ENCODE measurements at regions not wholly inside any gene's neighbourhood (a gene's known extent, or its start where the extent isn't known, plus 50 kb on each side); places are given as distances from the start of the nearest gene placed in this dataset.

DNA sequence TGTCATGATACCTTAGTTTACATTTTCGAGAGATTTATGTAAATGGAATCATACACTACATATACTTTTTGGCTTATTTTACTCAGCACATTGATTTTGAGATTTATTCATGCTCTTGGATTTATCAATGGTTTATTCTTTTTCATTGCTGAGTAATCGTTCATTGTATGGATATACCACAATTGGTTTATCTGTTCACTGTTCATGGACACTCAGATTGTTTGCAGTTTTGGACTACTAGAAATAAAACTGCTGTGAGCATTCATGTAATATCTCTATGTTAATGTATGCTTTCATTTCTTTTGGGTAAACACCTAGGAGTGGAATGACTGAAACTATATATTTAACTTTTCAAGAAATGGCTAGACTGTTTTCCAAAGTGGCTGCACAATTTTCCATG lies 550.9 kb upstream of the ADAMTS9 start:
- DNase-seq (no peak), ATAC-seq (no peak)
- intact Hi-C loops (cut with micrococcal nuclease): no loop called here

DNA sequence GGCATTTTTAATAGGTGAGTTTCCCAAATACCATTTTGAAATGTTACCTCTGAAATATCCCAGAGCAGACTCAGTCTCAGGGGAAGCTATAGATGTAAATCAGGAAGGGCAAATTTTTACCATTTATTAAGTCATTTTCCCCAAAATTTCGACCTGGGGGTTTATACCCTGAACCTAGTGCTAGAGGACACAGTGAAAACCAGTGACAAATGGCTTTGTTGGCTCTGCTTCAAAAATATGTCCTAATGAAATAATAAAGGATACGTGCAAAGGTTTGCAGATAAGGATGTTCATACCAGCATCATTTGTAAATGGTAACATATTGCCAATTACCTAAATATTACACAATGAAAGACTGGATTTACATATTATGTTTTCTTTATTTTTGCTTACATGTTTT lies 546.7 kb upstream of the ADAMTS9 start:
- intact Hi-C loops (cut with micrococcal nuclease): no loop called here
- ATAC-seq (no peak), DNase-seq (no peak)

DNA sequence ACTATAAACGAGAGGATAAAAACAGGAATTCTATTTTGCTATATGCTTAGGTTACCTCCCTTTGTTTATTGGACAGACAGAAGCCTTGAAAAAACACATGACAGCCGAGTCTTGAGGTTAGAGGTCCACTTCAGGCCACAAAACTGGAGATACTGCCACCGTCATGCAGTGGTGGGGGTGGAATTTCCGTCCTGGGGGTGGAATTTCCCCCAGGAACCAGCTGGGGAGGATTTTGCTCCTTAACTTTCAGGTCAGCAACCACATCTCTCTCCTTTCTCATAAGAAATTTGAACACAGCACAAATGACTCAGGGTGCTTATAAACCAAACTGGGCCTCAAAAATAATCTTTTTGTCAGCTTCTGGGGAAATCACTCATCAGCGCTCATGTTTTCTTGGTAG lies 545.8 kb upstream of the ADAMTS9 start:
- ATAC-seq (no peak), DNase-seq (no peak)
- intact Hi-C loops (cut with micrococcal nuclease): no loop called here

DNA sequence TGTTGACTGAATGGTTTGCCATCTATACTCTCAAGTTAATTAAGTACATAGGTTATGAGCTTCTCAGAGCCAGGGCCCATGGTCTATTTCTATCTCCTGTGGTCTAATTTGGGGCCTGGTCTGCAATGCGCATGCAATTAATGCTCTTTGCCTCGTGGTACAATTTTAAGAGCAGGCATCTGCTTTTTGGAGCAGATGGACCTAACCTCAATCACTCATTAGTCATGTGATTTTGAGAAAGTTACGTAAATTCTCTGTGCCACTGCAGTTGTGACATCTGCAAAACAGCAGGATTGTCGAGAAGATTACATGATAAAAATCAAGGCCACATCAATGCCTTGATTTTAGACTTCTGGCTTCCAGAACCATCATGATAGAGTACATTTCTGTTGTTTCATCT lies 543.7 kb upstream of the ADAMTS9 start:
- DNase-seq: no peak
- intact Hi-C loops (cut with micrococcal nuclease): no loop called here
- no peak for ATAC-seq

DNA sequence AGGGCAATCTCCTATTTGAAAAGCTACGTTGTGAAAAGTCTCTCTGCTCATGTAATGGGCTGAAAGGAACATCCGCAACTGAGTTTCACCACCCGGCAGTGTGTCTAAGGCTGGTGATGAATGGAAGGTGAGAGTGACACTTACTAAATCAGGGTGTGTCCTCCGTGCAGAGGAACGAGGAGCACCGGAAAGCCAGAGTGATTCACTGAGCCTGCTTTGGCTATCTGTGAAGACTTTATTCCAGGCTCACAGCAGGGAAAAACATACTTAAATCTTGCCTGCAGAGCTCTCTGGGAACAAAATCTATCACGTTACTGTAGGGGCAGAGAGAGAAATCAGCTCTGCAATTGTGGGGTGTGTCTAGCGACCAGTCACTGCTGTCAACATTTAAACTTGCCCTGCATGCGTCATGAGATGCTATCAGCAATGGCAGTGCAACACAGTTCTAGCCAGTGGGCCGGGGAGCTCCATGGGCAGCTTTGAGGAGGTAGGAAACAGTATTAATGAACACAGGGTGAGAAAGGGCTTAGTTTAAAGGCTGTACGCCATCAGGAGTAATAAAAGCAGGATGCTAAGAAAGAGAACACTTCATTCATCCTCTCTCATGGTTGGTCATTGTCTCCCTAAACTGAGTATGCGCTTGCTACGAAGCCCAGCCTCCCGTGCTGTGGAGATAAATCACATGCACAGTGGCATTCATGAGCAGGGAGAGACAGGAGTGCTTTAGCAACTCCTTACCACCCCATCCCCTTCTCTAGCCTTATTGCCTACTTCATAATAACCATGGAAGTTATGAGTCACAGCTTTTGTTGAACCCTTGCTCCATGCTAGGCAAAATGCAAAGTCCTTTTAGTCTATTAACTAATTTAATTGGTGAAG lies 542.7 kb upstream of the ADAMTS9 start:
- ATAC-seq: no peak
- intact Hi-C loops (cut with micrococcal nuclease): no loop called here

DNA sequence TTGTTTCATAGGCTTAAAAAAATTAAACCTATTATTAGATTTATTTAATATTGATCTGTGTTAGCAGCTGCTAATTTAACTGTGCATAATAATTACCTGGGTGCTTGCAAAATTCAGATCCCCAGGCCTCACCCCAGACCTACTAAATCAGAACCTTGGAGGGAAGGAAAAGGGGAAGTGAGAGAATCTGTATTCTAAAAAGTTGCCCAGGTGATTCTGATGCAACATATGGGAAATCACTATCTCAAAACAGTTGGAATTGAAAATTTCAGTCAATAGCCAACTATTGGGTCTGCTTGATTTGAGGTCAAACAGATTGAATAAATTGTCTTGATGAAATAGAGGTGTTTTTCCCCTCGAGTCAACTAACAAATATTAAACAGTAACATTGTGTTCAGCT lies 538.5 kb upstream of the ADAMTS9 start:
- no peak for ATAC-seq
- intact Hi-C loops (cut with micrococcal nuclease): no loop called here

More for the DNA sequence above, 542.7 kb upstream of the ADAMTS9 start:
- no peak for DNase-seq

DNA sequence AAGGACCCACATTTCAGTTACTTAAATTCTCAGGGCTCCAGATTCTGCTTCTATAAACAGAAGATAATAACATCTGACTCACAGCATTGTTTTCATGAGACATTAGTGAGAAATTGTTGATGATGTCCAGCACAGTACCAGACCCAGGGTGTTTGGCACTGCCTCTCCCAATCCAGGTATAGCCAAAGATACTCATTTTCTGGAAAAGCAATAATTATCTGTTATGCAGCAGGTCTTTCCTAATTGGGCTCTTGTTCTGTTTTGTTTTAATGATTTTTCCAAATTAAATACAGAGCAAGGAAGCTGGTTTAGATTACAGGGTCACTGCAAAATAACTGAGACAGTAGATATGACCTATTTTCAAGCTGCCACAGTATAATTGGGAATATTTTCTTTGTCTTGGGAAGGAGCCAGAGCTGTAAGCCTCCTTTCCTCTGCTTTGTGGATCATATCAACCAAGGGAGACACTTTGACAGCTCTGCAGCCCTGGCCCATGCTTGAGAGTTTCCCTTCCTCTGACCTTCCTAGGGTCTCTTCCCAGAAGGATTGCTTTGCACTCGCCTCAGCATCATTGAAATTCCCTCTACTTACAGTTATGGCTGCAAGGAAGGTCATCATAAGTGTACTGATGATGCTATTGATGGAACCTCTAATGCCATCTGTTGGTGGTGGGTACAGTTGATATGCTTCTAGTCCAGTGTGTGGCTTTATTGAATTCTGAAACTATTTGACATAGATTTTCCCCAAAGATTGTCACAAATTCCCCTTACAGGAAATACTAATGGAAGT lies 522.4 kb upstream of the ADAMTS9 start:
- intact Hi-C loops (cut with micrococcal nuclease): no loop called here
- no peak for DNase-seq
- peak; percentile 29 for ATAC-seq

More for the DNA sequence above, 538.5 kb upstream of the ADAMTS9 start:
- no peak for DNase-seq

DNA sequence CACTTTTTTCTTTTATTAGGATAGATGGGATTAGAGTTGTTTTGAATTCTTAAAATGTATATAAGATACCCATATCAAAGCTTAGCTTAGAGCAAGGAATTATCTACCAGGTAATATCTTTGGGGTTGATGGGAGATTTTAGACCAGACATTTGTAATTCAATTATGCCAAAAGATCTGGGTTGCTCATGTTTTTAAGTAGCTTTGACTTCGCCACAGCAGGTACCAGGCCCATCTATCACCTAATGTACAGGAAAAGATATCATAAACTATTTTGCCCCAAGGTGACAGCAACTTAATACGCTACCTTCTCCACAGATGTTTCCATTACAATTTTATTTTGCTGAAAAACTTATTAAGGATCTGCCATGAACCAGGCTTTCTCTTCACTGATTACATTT lies 514.6 kb upstream of the ADAMTS9 start:
- DNase-seq (no peak), ATAC-seq (no peak)
- intact Hi-C loops (cut with micrococcal nuclease): no loop called here

DNA sequence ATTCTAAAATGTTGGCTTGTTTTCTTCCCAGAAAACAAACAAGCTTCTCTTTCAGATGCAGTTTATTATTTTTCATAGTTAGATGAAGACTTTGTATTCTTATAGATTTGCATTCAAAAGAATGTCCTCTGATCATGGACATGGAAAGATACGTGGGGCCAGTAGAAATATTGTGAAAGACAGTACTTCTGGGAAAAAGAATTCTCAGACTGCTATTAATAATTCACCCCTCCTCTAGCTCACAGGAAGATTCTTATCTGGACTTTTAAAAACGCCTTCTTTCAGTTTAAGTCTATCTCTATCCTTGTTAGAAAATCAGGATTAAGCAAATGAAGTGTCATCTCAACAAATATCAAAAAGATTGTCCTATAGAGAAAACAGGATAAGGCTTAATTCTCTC lies 514.1 kb upstream of the ADAMTS9 start:
- DNase-seq (no peak), ATAC-seq (no peak)
- intact Hi-C loops (cut with micrococcal nuclease): no loop called here

DNA sequence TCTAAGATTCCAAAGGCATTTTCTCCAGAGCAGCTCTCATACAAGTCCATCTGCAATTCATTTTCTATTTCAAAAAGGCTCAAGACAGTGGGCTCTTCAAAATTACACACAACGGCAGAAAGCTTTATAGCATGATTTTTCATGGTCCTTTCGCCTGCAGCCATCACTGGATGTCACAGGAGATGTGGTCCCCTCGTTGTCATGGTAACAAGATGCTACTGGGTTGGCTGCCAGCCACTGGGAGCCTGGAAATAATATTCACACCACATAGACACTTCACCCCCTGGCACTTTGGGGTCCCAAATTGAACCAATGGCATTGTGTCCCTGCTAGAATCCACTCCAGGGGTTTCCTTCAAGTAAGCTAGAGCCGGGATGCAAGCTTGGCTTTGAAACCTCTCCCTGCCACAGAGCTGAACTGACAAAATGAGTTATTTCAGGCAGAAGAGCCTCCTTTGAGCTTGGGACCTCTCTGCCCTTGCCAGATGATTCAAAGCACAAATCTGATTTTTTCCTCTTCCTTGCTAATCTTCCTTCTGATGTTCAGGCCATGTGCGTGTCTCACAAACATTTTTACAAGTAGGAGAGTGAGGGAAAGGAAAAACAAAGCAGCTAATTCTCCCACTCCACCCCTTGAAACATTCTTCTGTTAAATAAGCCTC lies 512.6 kb upstream of the ADAMTS9 start:
- intact Hi-C loops (cut with micrococcal nuclease): no loop called here
- no peak for DNase-seq
- no peak for ATAC-seq

DNA sequence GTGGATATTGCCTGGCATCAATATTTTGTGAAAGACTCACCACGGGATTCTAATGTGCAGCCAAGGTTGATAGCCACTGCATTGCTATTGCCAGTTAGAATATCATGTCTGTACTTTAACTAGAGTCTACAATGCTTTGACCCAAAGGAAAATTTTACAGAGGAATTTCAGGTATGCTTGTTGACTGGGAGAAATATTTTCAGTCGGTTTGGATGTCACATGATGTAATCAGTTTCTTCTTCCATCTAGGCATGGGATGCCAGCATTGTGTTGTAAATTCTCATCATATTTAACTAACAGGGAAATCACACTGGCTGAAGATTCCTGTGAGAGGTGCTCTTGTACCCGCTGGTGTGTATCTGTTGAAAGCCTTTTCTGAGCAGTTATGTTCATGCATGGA lies 508.9 kb upstream of the ADAMTS9 start:
- DNase-seq: no peak
- intact Hi-C loops (cut with micrococcal nuclease): no loop called here
- ATAC-seq: no peak

DNA sequence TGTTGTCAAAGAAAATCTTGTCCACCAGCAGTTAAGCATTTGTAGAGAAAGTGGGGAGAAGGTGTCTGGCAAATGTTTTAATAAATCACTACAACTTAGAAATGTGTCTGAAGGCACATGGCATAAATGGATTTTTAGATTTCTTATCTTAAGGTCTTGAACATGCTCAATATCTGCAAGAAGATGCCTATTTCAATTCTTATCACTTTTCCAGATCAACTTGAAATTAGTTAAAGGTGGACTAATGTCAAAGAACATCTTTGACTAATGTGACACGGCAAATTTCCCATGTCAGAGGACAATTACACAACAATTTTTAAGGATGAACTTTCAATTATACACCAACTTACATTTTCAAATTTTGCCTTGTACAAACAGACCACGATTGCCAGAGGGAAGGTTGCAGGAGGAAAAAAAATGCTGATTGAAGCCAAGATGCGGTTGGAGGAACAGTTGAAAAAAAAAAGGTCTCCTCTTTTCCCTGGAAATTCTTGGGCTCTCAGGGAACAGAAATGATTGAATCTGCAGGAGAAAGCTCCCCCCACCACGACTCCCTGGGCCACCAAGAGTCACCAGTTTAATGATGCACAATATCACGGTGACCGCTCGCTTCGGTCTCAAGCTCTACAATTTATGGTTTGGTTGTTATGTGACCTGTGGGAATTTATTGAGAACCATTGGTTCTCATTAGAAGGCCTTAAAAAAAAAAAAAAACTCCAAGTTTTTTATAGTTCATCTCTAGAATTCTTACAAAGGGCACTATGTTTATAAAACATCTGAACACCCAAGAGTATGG lies 507.6 kb upstream of the ADAMTS9 start:
- DNase-seq (no peak), ATAC-seq (no peak)
- intact Hi-C loops (cut with micrococcal nuclease): no loop called here

DNA sequence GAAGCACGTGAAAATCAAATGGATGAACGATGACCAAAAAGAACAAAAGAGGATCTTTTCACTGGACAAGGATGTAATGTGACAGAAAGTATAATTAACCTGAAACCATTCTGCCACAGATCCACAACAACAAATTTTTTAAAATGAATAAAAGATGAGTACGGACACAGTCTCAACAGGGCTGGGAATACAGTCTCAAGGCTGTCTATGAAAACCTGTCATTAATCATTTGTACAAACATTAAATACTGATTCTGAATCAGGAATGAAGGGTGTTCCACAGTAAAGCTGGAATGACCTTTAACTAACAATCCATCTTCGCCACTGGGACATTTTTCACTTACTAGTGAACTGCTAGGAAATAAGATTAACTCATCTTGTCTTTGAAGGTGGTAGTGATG lies 506.9 kb upstream of the ADAMTS9 start:
- intact Hi-C loops (cut with micrococcal nuclease): no loop called here
- no peak for ATAC-seq
- no peak for DNase-seq

DNA sequence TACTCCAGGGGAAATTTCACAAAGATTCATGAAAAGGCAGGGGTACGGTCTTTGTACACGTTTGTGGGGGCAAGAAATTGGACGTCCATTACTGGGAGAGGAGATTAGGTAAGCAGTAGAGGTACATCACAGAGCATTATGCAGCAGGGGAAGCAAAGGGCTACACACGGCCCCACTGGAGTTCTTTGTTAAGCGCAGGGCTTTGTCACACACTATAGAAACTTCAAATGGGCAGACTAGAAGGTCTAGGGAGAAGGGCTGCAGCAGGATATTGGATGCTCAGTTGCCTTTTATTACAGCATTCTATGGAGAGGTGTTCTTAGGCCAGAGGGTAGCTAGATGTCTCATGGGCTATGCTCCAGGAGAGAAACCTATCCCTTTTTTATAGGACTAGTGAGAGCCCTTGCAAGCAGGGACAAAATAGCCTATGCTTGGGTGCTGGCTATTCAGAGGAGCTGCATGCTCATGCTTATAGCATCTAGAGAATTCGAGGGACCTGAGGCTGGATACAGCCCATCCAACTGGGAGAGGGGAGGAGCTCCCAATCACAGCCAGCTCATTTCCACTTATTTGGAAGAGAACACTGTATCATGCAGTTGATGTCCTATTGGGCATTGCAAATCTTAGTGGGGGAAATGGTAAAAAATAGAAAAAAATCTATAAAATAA lies 506.4 kb upstream of the ADAMTS9 start:
- no peak for DNase-seq
- intact Hi-C loops (cut with micrococcal nuclease): no loop called here
- ATAC-seq: no peak

DNA sequence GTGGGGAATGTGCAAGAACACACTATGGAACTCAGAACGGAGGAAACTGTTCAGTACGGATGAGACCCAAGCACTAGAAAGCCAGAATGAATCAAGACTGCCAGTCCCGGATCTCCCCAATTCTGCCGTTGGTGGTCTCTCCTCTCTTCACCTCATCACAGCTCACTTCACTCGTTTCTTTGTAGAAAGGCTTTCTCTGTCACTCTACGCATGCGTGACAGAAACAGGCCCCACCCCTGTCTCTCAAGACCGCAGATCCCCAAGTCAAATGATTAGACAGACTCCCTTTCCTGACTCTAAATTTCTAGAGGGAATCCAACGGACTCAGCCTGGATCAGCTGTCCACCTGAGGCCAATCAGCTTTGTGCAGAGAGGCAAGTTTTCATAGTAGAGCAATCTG lies 505.7 kb upstream of the ADAMTS9 start:
- intact Hi-C loops (cut with micrococcal nuclease): no loop called here
- no peak for DNase-seq

DNA sequence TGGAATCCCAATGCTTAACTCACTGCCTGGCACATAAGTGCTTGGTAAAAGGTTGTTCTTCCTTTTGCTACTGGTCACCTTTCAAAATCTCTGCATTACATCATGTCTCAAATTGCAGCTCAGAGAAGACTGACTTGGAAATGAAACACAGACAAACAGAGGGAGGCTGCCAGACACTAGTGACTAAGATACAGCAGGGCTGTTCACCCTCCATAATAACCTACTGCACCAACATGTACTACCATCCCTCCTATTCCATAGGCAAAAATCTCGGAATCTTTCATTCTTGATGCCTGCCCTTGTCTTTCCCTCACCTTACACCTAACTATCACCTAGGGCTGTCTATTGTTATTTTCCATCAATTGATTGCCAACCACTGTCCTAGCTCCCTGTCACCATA lies 502.3 kb upstream of the ADAMTS9 start:
- no peak for DNase-seq
- ATAC-seq: no peak

More for the DNA sequence above, 505.7 kb upstream of the ADAMTS9 start:
- no peak for ATAC-seq

DNA sequence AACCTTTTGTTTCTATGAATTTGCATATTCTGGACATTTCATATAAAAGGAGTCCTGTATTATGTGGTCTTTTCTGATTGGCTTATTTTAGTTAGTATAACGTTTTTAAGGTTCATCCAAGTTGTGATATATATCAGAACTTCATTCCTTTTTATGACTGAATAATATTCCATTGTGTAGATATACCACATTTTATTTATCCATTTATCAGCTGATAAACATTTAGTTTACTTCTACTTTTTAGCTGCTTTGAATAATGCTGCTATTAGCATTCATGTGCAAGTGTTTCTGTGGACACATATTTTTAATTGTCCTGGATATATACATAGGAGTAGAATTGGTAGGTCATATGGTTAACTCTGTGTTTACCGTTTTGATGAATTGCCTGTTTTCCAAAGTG lies 498.5 kb upstream of the ADAMTS9 start:
- DNase-seq (no peak), ATAC-seq (no peak)
- intact Hi-C loops (cut with micrococcal nuclease): no loop called here

More for the DNA sequence above, 502.3 kb upstream of the ADAMTS9 start:
- intact Hi-C loops (cut with micrococcal nuclease): no loop called here

DNA sequence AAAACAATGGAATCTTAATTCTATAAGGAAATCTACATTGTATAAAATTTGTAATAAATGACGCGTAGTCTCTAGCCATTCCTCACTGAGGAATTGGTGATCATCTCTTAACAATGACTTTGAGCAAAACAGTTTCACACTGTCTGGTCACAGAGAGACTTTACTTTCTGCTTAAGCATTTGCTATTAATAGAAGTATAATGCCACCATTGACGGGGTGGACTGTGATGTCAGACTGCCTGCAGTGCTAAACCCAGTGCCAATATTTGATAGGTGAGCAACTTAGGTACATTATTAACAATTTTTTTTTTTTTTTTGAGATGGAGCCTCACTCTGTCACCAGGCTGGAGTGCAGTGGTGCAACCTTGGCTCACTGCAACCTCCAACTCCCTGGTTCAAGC lies 494.9 kb upstream of the ADAMTS9 start:
- no peak for DNase-seq
- intact Hi-C loops (cut with micrococcal nuclease): no loop called here
- peak; percentile 71 for ATAC-seq

DNA sequence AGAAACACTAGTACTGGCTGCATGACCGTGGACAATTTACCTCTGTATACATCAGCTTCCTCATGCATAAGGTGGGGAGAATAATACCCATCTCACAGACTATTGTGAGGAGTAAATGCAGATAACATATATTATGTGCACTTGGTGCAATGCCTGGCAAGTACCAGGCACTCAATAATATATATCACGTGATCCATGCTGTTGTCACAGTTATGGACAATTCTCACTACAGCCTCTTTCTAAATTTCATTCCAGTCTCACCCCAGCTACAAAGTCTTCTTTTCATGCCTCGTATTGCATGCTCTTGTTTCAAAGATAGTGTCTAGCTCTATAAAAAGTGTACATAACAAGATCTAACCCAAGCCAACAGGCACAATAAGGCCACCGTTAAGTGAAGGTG lies 494.3 kb upstream of the ADAMTS9 start:
- intact Hi-C loops (cut with micrococcal nuclease): no loop called here
- peak; percentile 9 for ATAC-seq

More for the DNA sequence above, 494.3 kb upstream of the ADAMTS9 start:
- no peak for DNase-seq
